Endothelial cell of umbilical vein (primary cell): ENCODE measurements at regions not wholly inside any gene's neighbourhood (a gene's known extent, or its start where the extent isn't known, plus 50 kb on each side); places are given as distances from the start of the nearest gene placed in this dataset.

ENCODE experiments used
- BruUV-seq: library from RNA; stranded (reverse); fragments of 400-500 nt; replicated peaks from 2 replicates; lab custom pipeline; 2021; lab: Mats Ljungman, UMichigan
- CTCF ChIA-PET: fragments of 300-600, 350-600 bp; sonication (Branson Sonifier 250); formaldehyde crosslinking; loops from one replicate; lab custom pipeline; 2021; ENCODE audit warnings: antibody characterized with exemption, inconsistent platforms; lab: Charles Lee
- POLR2A ChIA-PET: fragments of 300-600, 350-600 bp; sonication (Branson Sonifier 250); formaldehyde crosslinking; loops from one replicate; lab custom pipeline; 2021; ENCODE audit warnings: antibody characterized with exemption, inconsistent platforms; lab: Charles Lee
- DNase-seq: peaks from one replicate; pipeline ENCODE4 v3.0.0-alpha.2; 2011; ENCODE audit warnings: low read depth, low spot score
- FAIRE-seq: peaks from 2 replicates; lab custom pipeline; 2011; peaks lifted over from hg19 to GRCh38; lab: Jason Lieb, UNC
- H2AFZ ChIP-seq: 2 replicates; pipeline ENCODE4 v1.6.0; 2012; ENCODE audit warnings: low read depth, low read length, control low read depth, inconsistent platforms
- H3K27ac ChIP-seq: 2 replicates; pipeline ENCODE4 v1.5.1; 2011; ENCODE audit warnings: low read depth, mild to moderate bottlenecking, control low read depth, low read length, moderate library complexity; ENCODE audit not compliant: insufficient read depth
- H3K27me3 ChIP-seq, 2 experiments: 2 replicates each; pipeline versions ENCODE4 v1.6.0 to v1.6.1; 2011; ENCODE audit warnings: low read length in 2 of 2, mixed read lengths in 1 of 2; ENCODE audit not compliant: control insufficient read depth in 2 of 2, insufficient read depth in 2 of 2
- H3K36me3 ChIP-seq, 2 experiments: 2 replicates in 1 of 2; 3 replicates in 1 of 2; pipeline ENCODE4 v1.5.1; 2011; ENCODE audit warnings: low read length in 2 of 2, mild to moderate bottlenecking in 1 of 2, moderate library complexity in 1 of 2; ENCODE audit not compliant: control insufficient read depth in 2 of 2, insufficient read depth in 2 of 2; ENCODE audit errors: extremely low read depth in 1 of 2
- H3K4me1 ChIP-seq: 3 replicates; pipeline ENCODE4 v1.5.1; 2011; ENCODE audit warnings: mild to moderate bottlenecking, low read length; ENCODE audit not compliant: control insufficient read depth, insufficient read depth; ENCODE audit errors: extremely low read depth
- H3K4me2 ChIP-seq: 2 replicates; pipeline ENCODE4 v1.6.1; 2011; ENCODE audit warnings: low read length, control low read depth, mixed read lengths; ENCODE audit not compliant: insufficient read depth
- H3K4me3 ChIP-seq, 3 experiments: fragments of 200-600 bp in 1 of 3; sonication (generic), shearing (Covaris generic) in 1 of 3; replicated peaks in 1 of 3; 2 replicates each; pipeline ENCODE4 v1.5.1; 2011 to 2016; ENCODE audit warnings: control low read depth in 3 of 3, low read length in 3 of 3, mild to moderate bottlenecking in 2 of 3, inconsistent platforms in 1 of 3, low read depth in 1 of 3, moderate library complexity in 1 of 3; ENCODE audit not compliant: insufficient read depth in 1 of 3
- H3K79me2 ChIP-seq: 2 replicates; pipeline ENCODE4 v1.6.0; 2012; ENCODE audit warnings: low read length, inconsistent platforms; ENCODE audit not compliant: control insufficient read depth, insufficient read depth
- H3K9ac ChIP-seq: replicated peaks from 2 replicates; pipeline ENCODE3; 2011; ENCODE audit warnings: low read length, control low read depth; ENCODE audit not compliant: insufficient read depth; ENCODE audit errors: extremely low read depth
- H3K9me1 ChIP-seq: replicated peaks from 3 replicates; pipeline ENCODE4 v1.6.0; 2011; ENCODE audit warnings: mild to moderate bottlenecking, low read length; ENCODE audit not compliant: control insufficient read depth, insufficient read depth; ENCODE audit errors: extremely low read depth
- H3K9me3 ChIP-seq: replicated peaks from 2 replicates; pipeline ENCODE4 v1.5.1; 2012; ENCODE audit warnings: low read length, inconsistent platforms; ENCODE audit not compliant: control insufficient read depth, insufficient read depth
- H4K20me1 ChIP-seq: replicated peaks from 2 replicates; pipeline ENCODE3; 2011; ENCODE audit warnings: mild to moderate bottlenecking, low read length; ENCODE audit not compliant: control insufficient read depth, insufficient read depth; ENCODE audit errors: extremely low read depth
- EZH2 ChIP-seq: IDR thresholded peaks from 2 replicates; pipeline ENCODE4 v1.6.1; 2012; ENCODE audit warnings: borderline replicate concordance, low read depth, mild to moderate bottlenecking, moderate library complexity, low read length, inconsistent platforms; ENCODE audit not compliant: severe bottlenecking
- FOS ChIP-seq: IDR thresholded peaks from 2 replicates; pipeline ENCODE4 v1.6.1; 2011; ENCODE audit warnings: mild to moderate bottlenecking, low read length, moderate library complexity, borderline replicate concordance; ENCODE audit not compliant: insufficient read depth
- GATA2 ChIP-seq: IDR thresholded peaks from 2 replicates; pipeline ENCODE4 v1.7.0; 2011; ENCODE audit warnings: low read depth, mild to moderate bottlenecking, moderate library complexity, mixed read lengths, low read length; ENCODE audit not compliant: insufficient read length, insufficient read depth
- JUN ChIP-seq: IDR thresholded peaks from 2 replicates; pipeline ENCODE4 v1.6.1; 2011; ENCODE audit warnings: borderline replicate concordance, low read depth; ENCODE audit not compliant: insufficient read length, insufficient read depth
- MAX ChIP-seq: IDR thresholded peaks from 2 replicates; pipeline ENCODE4 v1.6.1; 2011; ENCODE audit not compliant: insufficient read depth, insufficient read length
- MYC ChIP-seq: IDR thresholded peaks from one replicate; pipeline ENCODE4 v1.6.1; 2011; ENCODE audit warnings: mild to moderate bottlenecking, low read depth, low read length
- POLR2A ChIP-seq: IDR thresholded peaks from 2 replicates; pipeline ENCODE4 v1.6.1; 2012; ENCODE audit warnings: low read depth, mild to moderate bottlenecking, control low read depth, low read length
- POLR2AphosphoS5 ChIP-seq: IDR thresholded peaks from 2 replicates; pipeline ENCODE4 v1.6.1; 2012; ENCODE audit warnings: low read depth, mild to moderate bottlenecking, control low read depth, low read length, moderate library complexity; ENCODE audit not compliant: insufficient read depth
- dilution Hi-C: fragments of 300-500 bp; cut with MboI; formaldehyde crosslinking; loops from one replicate; pipeline ENCODE4 v1.15.0; 2019; ENCODE audit warnings: low sequenced_read_pairs; ENCODE audit not compliant: extremely low pct_ligation_motif_present
- intact Hi-C: fragments of 100-400 bp; cut with micrococcal nuclease; formaldehyde crosslinking; loops from one replicate; pipeline ENCODE4 v1.10.0; 2022
- TF ChIP-seq, protein P1 (sequence below), 2 donors: IDR thresholded peaks; 1 replicate in 1 of 2; 2 replicates in 1 of 2; pipeline ENCODE4 v1.5.1; 2011; ENCODE audit warnings: low read length in 2 of 2, mild to moderate bottlenecking in 2 of 2, moderate library complexity in 2 of 2, control low read depth in 1 of 2, inconsistent platforms in 1 of 2, low read depth in 1 of 2; ENCODE audit not compliant: insufficient read depth in 1 of 2; ENCODE audit errors: extremely low read depth in 1 of 2

DNA sequence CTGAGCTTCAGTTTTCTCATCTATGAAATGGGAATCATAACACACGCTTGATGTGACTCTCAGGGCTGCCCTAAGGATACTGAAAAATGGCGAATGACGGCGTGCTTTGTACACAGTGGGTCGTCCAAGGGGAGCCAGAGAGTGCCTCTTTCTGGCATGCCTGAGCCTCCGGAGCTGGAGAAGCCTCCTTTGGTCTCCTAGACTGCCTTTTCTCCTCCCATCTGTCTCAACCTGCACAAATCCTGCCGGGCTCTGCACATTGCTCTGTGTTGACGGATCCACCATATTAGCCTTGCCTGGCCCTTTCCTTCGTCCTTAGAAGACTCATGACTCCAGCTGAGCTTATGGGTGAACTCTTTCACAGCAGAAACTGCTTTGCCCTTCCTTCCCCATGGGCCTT is 220.9 kb downstream of the TSHZ3 start:
- H3K27me3 ChIP-seq: no peaks in the 10 kb centered on the region
- intact Hi-C loops: no loop called here
- no peak for TF ChIP-seq EZH2
- no peak for TF ChIP-seq JUN
- no peak for TF ChIP-seq FOS
- TF ChIP-seq MAX: no peak
- TF ChIP-seq POLR2A: no peak
- no peak for TF ChIP-seq GATA2
- TF ChIP-seq, protein P1, sequence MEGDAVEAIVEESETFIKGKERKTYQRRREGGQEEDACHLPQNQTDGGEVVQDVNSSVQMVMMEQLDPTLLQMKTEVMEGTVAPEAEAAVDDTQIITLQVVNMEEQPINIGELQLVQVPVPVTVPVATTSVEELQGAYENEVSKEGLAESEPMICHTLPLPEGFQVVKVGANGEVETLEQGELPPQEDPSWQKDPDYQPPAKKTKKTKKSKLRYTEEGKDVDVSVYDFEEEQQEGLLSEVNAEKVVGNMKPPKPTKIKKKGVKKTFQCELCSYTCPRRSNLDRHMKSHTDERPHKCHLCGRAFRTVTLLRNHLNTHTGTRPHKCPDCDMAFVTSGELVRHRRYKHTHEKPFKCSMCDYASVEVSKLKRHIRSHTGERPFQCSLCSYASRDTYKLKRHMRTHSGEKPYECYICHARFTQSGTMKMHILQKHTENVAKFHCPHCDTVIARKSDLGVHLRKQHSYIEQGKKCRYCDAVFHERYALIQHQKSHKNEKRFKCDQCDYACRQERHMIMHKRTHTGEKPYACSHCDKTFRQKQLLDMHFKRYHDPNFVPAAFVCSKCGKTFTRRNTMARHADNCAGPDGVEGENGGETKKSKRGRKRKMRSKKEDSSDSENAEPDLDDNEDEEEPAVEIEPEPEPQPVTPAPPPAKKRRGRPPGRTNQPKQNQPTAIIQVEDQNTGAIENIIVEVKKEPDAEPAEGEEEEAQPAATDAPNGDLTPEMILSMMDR (IDR thresholded peaks at IDR 0.05; ENCODE audit: extremely low read depth in 1 of 2, insufficient read depth in 1 of 2, low read depth in 1 of 2, low read length in 2 of 2): no peak
- no peak for TF ChIP-seq MYC
- TF ChIP-seq POLR2AphosphoS5: no peak
- no peaks in the 10 kb centered on the region for H3K79me2 ChIP-seq
- no peak overlapping the region for H3K27ac ChIP-seq
- no peaks in the 10 kb centered on the region for H4K20me1 ChIP-seq
- peaks cover 8% of the 10 kb centered on the region for H3K9me3 ChIP-seq
- no TSS peak for BruUV-seq
- DNase-seq: no peak
- CTCF ChIA-PET: no interaction called here
- H3K4me2 ChIP-seq: no peak overlapping the region
- POLR2A ChIA-PET: no interaction called here
- H3K4me1 ChIP-seq: no peaks in the 10 kb centered on the region
- dilution Hi-C loops: no loop called here
- no peak for FAIRE-seq
- H3K4me3 ChIP-seq: no peak overlapping the region
- no peak overlapping the region for H2AFZ ChIP-seq
- H3K9me1 ChIP-seq: no peaks in the 10 kb centered on the region
- no peaks in the 10 kb centered on the region for H3K36me3 ChIP-seq
- no peak overlapping the region for H3K9ac ChIP-seq
